SK-N-SH (cell line): ENCODE measurements at regions not wholly inside any gene's neighbourhood (a gene's known extent, or its start where the extent isn't known, plus 50 kb on each side); places are given as distances from the start of the nearest gene placed in this dataset.

Experiments
- CHD2 ChIP-seq: fragments of 150-350 bp; IDR thresholded peaks from 2 replicates; pipeline ENCODE4 v1.6.1; 2018; ENCODE audit warnings: low read length; ENCODE audit not compliant: partially characterized antibody
- EP300 ChIP-seq, 2 experiments: IDR thresholded peaks; 2 replicates each; pipeline versions ENCODE4 v1.4.0 to v1.6.1; 2012; ENCODE audit warnings: borderline replicate concordance in 1 of 2, low read depth in 1 of 2, low read length in 1 of 2
- EZH2phosphoT487 ChIP-seq: fragments of 200-600 bp; sonication (generic); IDR thresholded peaks from 2 replicates; pipeline ENCODE4 v1.6.1; 2017; ENCODE audit warnings: low read depth, mixed run types, mild to moderate bottlenecking, antibody characterized with exemption, moderate library complexity, borderline replicate concordance
- FOSL2 ChIP-seq: IDR thresholded peaks from 2 replicates; pipeline ENCODE4 v1.4.0; 2012; ENCODE audit warnings: low read depth, mild to moderate bottlenecking, moderate library complexity, borderline replicate concordance
- JUND ChIP-seq: IDR thresholded peaks from 2 replicates; pipeline ENCODE4 v1.4.0; 2012
- MAX ChIP-seq: IDR thresholded peaks from 2 replicates; pipeline ENCODE4 v1.4.0; 2012; ENCODE audit warnings: low read depth
- MXI1 ChIP-seq: IDR thresholded peaks from 2 replicates; pipeline ENCODE4 v1.6.1; 2012; ENCODE audit warnings: mild to moderate bottlenecking, low read depth, low read length, improper control_type of control experiment
- POLR2AphosphoS5 ChIP-seq: IDR thresholded peaks from 2 replicates; pipeline ENCODE4 v1.6.1; 2012; ENCODE audit warnings: low read depth, low read length
- SIN3A ChIP-seq: IDR thresholded peaks from 2 replicates; pipeline ENCODE4 v1.6.1; 2012; ENCODE audit warnings: low read depth, mild to moderate bottlenecking, low read length, moderate library complexity, borderline replicate concordance
- TF ChIP-seq, protein P1 (sequence below): fragments of 200-600 bp; sonication (generic); IDR thresholded peaks from 2 replicates; pipeline ENCODE4 v1.6.1; 2017; ENCODE audit warnings: antibody characterized with exemption, mild to moderate bottlenecking, moderate library complexity
- TF ChIP-seq, protein P2 (sequence below): IDR thresholded peaks from 2 replicates; pipeline ENCODE4 v1.6.1; 2012; ENCODE audit warnings: mild to moderate bottlenecking, low read depth, low read length, moderate library complexity

DNA sequence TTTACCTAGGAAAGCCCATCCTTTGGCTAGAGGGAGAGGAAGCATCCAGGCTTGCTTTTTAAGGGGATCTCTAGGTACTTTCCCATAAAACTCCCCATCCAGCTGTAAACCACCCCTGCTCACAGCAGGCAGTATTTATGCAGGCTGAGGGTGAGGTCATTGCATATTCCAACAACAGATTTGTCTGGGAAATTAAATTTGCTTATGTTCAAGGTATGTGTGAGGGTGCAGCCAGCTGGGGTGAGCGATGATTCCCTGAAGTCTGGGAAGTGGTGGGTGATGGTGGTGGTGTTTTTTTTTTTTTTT lies 96.3 kb upstream of the C1QTNF9B start:
- TF ChIP-seq, protein P1, sequence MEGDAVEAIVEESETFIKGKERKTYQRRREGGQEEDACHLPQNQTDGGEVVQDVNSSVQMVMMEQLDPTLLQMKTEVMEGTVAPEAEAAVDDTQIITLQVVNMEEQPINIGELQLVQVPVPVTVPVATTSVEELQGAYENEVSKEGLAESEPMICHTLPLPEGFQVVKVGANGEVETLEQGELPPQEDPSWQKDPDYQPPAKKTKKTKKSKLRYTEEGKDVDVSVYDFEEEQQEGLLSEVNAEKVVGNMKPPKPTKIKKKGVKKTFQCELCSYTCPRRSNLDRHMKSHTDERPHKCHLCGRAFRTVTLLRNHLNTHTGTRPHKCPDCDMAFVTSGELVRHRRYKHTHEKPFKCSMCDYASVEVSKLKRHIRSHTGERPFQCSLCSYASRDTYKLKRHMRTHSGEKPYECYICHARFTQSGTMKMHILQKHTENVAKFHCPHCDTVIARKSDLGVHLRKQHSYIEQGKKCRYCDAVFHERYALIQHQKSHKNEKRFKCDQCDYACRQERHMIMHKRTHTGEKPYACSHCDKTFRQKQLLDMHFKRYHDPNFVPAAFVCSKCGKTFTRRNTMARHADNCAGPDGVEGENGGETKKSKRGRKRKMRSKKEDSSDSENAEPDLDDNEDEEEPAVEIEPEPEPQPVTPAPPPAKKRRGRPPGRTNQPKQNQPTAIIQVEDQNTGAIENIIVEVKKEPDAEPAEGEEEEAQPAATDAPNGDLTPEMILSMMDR: no peak
- TF ChIP-seq SIN3A (no peak), JUND (no peak), POLR2AphosphoS5 (no peak), EP300 (IDR thresholded peaks at IDR 0.05; ENCODE audit: borderline replicate concordance in 1 of 2, low read depth in 1 of 2, low read length in 1 of 2) (no peak), CHD2 (no peak), FOSL2 (no peak), MAX (no peak), EZH2phosphoT487 (no peak), MXI1 (no peak)
- TF ChIP-seq, protein P2, sequence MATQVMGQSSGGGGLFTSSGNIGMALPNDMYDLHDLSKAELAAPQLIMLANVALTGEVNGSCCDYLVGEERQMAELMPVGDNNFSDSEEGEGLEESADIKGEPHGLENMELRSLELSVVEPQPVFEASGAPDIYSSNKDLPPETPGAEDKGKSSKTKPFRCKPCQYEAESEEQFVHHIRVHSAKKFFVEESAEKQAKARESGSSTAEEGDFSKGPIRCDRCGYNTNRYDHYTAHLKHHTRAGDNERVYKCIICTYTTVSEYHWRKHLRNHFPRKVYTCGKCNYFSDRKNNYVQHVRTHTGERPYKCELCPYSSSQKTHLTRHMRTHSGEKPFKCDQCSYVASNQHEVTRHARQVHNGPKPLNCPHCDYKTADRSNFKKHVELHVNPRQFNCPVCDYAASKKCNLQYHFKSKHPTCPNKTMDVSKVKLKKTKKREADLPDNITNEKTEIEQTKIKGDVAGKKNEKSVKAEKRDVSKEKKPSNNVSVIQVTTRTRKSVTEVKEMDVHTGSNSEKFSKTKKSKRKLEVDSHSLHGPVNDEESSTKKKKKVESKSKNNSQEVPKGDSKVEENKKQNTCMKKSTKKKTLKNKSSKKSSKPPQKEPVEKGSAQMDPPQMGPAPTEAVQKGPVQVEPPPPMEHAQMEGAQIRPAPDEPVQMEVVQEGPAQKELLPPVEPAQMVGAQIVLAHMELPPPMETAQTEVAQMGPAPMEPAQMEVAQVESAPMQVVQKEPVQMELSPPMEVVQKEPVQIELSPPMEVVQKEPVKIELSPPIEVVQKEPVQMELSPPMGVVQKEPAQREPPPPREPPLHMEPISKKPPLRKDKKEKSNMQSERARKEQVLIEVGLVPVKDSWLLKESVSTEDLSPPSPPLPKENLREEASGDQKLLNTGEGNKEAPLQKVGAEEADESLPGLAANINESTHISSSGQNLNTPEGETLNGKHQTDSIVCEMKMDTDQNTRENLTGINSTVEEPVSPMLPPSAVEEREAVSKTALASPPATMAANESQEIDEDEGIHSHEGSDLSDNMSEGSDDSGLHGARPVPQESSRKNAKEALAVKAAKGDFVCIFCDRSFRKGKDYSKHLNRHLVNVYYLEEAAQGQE: no peak
